ENCODE measurements at regions not wholly inside any gene's neighbourhood (a gene's known extent, or its start where the extent isn't known, plus 50 kb on each side); places are given as distances from the start of the nearest gene placed in this dataset.

DNA sequence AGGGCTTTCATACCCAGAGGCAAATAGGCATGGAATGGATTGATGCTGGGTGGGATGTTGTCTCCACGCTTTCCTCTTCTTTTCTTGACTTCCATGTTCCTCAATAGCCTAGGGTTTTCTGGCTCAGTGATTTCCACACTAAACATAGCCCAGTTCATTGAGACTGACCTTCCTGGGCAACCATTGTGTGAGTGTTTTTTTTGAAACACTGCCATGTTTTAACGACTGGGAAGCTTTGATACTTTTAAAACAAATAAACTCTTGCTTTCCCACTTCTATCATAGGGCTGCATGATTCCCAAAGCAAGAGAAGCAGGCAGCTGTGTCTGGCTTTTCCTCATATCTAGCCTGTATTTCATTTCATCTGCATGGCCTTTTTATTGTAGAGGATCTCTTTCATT, 775.9 kb upstream of the TSPY4 start:
- DNase-seq (no peak), ATAC-seq (no peak)
- no peaks in the 10 kb centered on the region for H3K9me3 ChIP-seq
- TF ChIP-seq, protein P1, sequence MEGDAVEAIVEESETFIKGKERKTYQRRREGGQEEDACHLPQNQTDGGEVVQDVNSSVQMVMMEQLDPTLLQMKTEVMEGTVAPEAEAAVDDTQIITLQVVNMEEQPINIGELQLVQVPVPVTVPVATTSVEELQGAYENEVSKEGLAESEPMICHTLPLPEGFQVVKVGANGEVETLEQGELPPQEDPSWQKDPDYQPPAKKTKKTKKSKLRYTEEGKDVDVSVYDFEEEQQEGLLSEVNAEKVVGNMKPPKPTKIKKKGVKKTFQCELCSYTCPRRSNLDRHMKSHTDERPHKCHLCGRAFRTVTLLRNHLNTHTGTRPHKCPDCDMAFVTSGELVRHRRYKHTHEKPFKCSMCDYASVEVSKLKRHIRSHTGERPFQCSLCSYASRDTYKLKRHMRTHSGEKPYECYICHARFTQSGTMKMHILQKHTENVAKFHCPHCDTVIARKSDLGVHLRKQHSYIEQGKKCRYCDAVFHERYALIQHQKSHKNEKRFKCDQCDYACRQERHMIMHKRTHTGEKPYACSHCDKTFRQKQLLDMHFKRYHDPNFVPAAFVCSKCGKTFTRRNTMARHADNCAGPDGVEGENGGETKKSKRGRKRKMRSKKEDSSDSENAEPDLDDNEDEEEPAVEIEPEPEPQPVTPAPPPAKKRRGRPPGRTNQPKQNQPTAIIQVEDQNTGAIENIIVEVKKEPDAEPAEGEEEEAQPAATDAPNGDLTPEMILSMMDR (IDR thresholded peaks at IDR 0.05): no peak
- no peaks in the 10 kb centered on the region for H3K36me3 ChIP-seq (ENCODE audit: low read depth)
- no peaks in the 10 kb centered on the region for H3K4me1 ChIP-seq (ENCODE audit: low read depth)
- H3K4me3 ChIP-seq: no peak overlapping the region
- intact Hi-C loops (cut with DNase I, micrococcal nuclease): no loop called here

DNA sequence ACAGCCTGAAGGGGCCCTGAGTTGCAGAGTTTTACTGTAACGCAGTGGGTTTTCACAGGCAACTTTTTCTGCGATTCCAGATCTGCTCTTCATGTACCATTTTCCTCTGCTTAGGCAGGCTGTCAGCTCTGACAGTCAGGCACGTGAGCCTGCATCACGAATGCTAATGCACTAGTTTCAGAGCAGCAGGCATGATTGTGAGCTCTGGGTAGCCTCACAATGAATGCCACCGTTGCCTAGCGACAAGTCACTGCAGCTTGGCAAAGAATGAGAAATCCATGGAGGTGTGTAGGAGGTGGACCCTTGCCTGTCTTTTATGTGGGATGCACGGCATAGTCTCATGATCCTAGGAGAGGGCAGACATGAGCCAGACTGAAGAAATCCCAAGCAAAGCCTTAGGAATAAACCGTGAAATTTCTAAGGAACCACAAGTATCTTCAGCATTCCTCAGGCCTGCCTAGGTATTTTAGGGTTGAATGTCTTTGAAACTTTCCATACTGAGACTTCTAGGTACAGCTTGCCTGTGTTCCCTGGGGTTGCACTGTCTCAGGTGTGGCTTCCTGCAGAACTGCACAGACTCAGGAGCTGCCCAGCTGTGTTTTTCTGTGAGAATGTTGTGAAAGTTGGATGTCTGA, 774.7 kb upstream of the TSPY4 start:
- intact Hi-C loops (cut with DNase I, micrococcal nuclease): no loop called here
- no peaks in the 10 kb centered on the region for H3K9me3 ChIP-seq
- TF ChIP-seq, protein P1 (IDR thresholded peaks at IDR 0.05): no peak
- H3K36me3 ChIP-seq (ENCODE audit: low read depth): no peaks in the 10 kb centered on the region
- H3K4me1 ChIP-seq (ENCODE audit: low read depth): no peaks in the 10 kb centered on the region
- ATAC-seq: no peak
- H3K4me3 ChIP-seq: no peak overlapping the region
- no peak for DNase-seq

GRCh38 chrY:8564421-8564820, 772.8 kb upstream of the TSPY4 start:
- DNase-seq: no peak

DNA sequence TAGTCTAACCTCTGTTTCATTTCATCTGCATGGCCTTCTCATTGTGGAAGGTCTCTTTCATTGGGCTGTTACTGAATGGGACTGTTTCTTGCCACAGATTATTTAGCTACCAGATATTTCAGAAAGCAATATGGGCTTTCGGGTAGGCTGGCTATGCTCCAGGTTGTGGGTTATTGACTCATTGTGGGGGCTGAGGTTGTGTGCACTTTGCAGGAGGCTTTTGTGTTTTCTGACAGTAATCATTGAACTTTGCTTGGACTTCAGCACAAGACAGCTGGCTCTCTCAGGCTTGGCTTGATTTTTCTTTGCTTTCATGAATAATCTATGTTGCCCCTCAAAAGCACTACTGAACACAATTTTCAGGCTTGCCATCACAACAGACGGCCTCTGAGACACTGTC, 771.1 kb upstream of the TSPY4 start:
- Histone ChIP-seq H3K4me1 (ENCODE audit: low read depth) (no peaks in the 10 kb centered on the region), H3K9me3 (no peaks in the 10 kb centered on the region), H3K4me3 (no peak overlapping the region), H3K36me3 (ENCODE audit: low read depth) (no peaks in the 10 kb centered on the region)
- TF ChIP-seq, protein P1 (IDR thresholded peaks at IDR 0.05): no peak
- ATAC-seq (no peak), DNase-seq (no peak)
- intact Hi-C loops (cut with DNase I, micrococcal nuclease): no loop called here

More at GRCh38 chrY:8564421-8564820, 772.8 kb upstream of the TSPY4 start:
- intact Hi-C loops (cut with DNase I, micrococcal nuclease): no loop called here
- no peaks in the 10 kb centered on the region for H3K4me1 ChIP-seq (ENCODE audit: low read depth)
- TF ChIP-seq, protein P1 (IDR thresholded peaks at IDR 0.05): no peak
- H3K36me3 ChIP-seq (ENCODE audit: low read depth): no peaks in the 10 kb centered on the region
- no peak for ATAC-seq
- no peak overlapping the region for H3K4me3 ChIP-seq
- H3K9me3 ChIP-seq: no peaks in the 10 kb centered on the region

- TF ChIP-seq, protein P1 (IDR thresholded peaks at IDR 0.05): no peak
- Histone ChIP-seq H3K9me3 (no peaks in the 10 kb centered on the region), H3K36me3 (ENCODE audit: low read depth) (no peaks in the 10 kb centered on the region), H3K4me1 (ENCODE audit: low read depth) (no peaks in the 10 kb centered on the region), H3K4me3 (no peak overlapping the region)
- DNase-seq: no peak
- intact Hi-C loops (cut with DNase I, micrococcal nuclease): no loop called here
- ATAC-seq: no peak
Observed at GRCh38 chrY:8570384-8570783, 766.9 kb upstream of the TSPY4 start.

- no peak for DNase-seq
- no peak for ATAC-seq
- H3K9me3 ChIP-seq: no peaks in the 10 kb centered on the region
Observed at GRCh38 chrY:8572916-8573315, 764.3 kb upstream of the TSPY4 start.

More at GRCh38 chrY:8572916-8573315, 764.3 kb upstream of the TSPY4 start:
- Histone ChIP-seq H3K4me1 (ENCODE audit: low read depth) (no peaks in the 10 kb centered on the region), H3K4me3 (no peak overlapping the region), H3K36me3 (ENCODE audit: low read depth) (no peaks in the 10 kb centered on the region)
- TF ChIP-seq, protein P1 (IDR thresholded peaks at IDR 0.05): no peak
- intact Hi-C loops (cut with DNase I, micrococcal nuclease): no loop called here
